ENCODE measurements at regions not wholly inside any gene's neighbourhood (a gene's known extent, or its start where the extent isn't known, plus 50 kb on each side); places are given as distances from the start of the nearest gene placed in this dataset.

DNA sequence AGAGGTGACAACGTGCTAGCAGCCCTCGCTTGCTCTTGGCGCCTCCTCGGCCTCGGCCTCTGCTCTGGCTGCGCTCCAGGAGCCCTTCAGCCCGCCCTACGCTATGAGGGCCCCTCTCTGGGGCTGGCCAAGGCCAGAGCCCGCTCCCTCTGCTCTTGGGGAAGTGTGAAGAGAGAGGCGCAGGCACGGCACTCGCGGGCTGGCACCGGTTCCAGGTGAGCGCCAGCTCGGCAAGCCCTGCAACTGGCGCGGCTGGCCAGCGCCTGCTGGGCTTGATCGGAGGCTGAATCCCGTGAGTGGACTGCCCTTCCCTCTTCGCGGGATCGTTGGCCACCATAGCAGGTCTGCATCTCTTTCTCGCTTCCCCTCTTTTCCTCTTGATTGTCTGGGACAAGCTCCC lies 298.0 kb upstream of the PTPRD start:
- TF ChIP-seq BHLHE40 (IDR thresholded peaks at IDR 0.05; ENCODE audit: borderline replicate concordance) (no peak), CTBP1 (IDR thresholded peaks at IDR 0.05; ENCODE audit: borderline replicate concordance) (no peak), SP1 (IDR thresholded peaks at IDR 0.05) (no peak), FOXA1 (IDR thresholded peaks at IDR 0.05) (no peak), L3MBTL2 (conservative IDR thresholded peaks at IDR 0.05) (no peak), SUZ12 (IDR thresholded peaks at IDR 0.05) (no peak)
